Caki2 (cell line): ENCODE measurements at regions not wholly inside any gene's neighbourhood (a gene's known extent, or its start where the extent isn't known, plus 50 kb on each side); places are given as distances from the start of the nearest gene placed in this dataset.
"Not testable (repeated sequence)": the region's sequence is repeated elsewhere in the genome, so short reads cannot be mapped to it uniquely, and the experiment has no call there.

ENCODE experiments used
- DNase-seq: peaks from one replicate; pipeline ENCODE4 v3.0.0-alpha.2; 2015; ENCODE audit warnings: low read depth
- in situ Hi-C: cut with HindIII; loops from 2 replicates; pipeline ENCODE4 v1.10.0; 2016; ENCODE audit warnings: low sequenced_read_pairs, low pct_unique_long_range_greater_than_20kb, mixed read lengths

- in situ Hi-C loops, result no loop called here
- DNase-seq, result no peak
Observed at GRCh38 chr7:153407291-153408046, 644.7 kb upstream of the DPP6 start.

GRCh38 chr7:153408360-153409335, 643.5 kb upstream of the DPP6 start:
- no peak for DNase-seq
- in situ Hi-C loops, result no loop called here

GRCh38 chr7:153409567-153410342, 642.4 kb upstream of the DPP6 start:
- DNase-seq, in situ Hi-C loops: not testable (repeated sequence)

- in situ Hi-C loops, DNase-seq: not testable (repeated sequence)
Observed at GRCh38 chr7:153410997-153411642, 641.1 kb upstream of the DPP6 start.

GRCh38 chr7:153412114-153412823, 639.9 kb upstream of the DPP6 start:
- DNase-seq, in situ Hi-C loops: not testable (repeated sequence)

GRCh38 chr7:153412824-153413198, 639.4 kb upstream of the DPP6 start:
- in situ Hi-C loops, DNase-seq: not testable (repeated sequence)

- in situ Hi-C loops, result no loop called here
- no peak for DNase-seq
Observed at GRCh38 chr7:153413199-153413539, 639.0 kb upstream of the DPP6 start.

- in situ Hi-C loops, result no loop called here
- no peak for DNase-seq
Observed at GRCh38 chr7:153413540-153414287, 638.5 kb upstream of the DPP6 start.

- in situ Hi-C loops, result no loop called here
- no peak for DNase-seq
Observed at GRCh38 chr7:153414288-153414629, 637.9 kb upstream of the DPP6 start.

GRCh38 chr7:153415632-153416031, 636.6 kb upstream of the DPP6 start:
- in situ Hi-C loops, result no loop called here
- no peak for DNase-seq

GRCh38 chr7:153422291-153423209, 629.6 kb upstream of the DPP6 start:
- no peak for DNase-seq
- in situ Hi-C loops, result no loop called here

- in situ Hi-C loops, result no loop called here
- no peak for DNase-seq
Observed at GRCh38 chr7:153423210-153423590, 629.0 kb upstream of the DPP6 start.

- in situ Hi-C loops, result no loop called here
- no peak for DNase-seq
Observed at GRCh38 chr7:153430931-153431330, 621.3 kb upstream of the DPP6 start.

- in situ Hi-C loops, result no loop called here
- DNase-seq, result no peak
Observed at GRCh38 chr7:153432063-153432462, 620.1 kb upstream of the DPP6 start.

GRCh38 chr7:153433223-153433622, 619.0 kb upstream of the DPP6 start:
- DNase-seq, result no peak
- in situ Hi-C loops, result no loop called here

- DNase-seq, result no peak
- in situ Hi-C loops, result no loop called here
Observed at GRCh38 chr7:153440715-153441114, 611.5 kb upstream of the DPP6 start.
